Mucosa of rectum (tissue), 2 donors: ENCODE measurements at regions not wholly inside any gene's neighbourhood (a gene's known extent, or its start where the extent isn't known, plus 50 kb on each side); places are given as distances from the start of the nearest gene placed in this dataset.
"Not testable (repeated sequence)": the region's sequence is repeated elsewhere in the genome, so short reads cannot be mapped to it uniquely, and the experiment has no call there.

ENCODE experiments used
- H3K27ac ChIP-seq, 2 donors: one replicate each; pipeline ENCODE4 v1.7.0; 2013; ENCODE audit warnings: inconsistent platforms in 2 of 2, low read depth in 2 of 2, low read length in 2 of 2
- H3K27me3 ChIP-seq, 2 donors: one replicate each; pipeline ENCODE4 v1.7.0; 2013; ENCODE audit warnings: low read length in 2 of 2; ENCODE audit not compliant: control insufficient read depth in 2 of 2, insufficient read depth in 2 of 2
- H3K36me3 ChIP-seq, 2 donors: one replicate each; pipeline ENCODE4 v1.7.0; 2013; ENCODE audit warnings: low read length in 2 of 2; ENCODE audit not compliant: control insufficient read depth in 2 of 2, insufficient read depth in 2 of 2
- H3K4me1 ChIP-seq, 2 donors: one replicate each; pipeline ENCODE4 v1.7.0; 2013; ENCODE audit warnings: low read length in 2 of 2, mild to moderate bottlenecking in 1 of 2; ENCODE audit not compliant: control insufficient read depth in 2 of 2, insufficient read depth in 2 of 2
- H3K4me3 ChIP-seq, 2 donors: one replicate each; pipeline ENCODE4 v1.7.0; 2013; ENCODE audit warnings: low read length in 2 of 2
- H3K9ac ChIP-seq, 2 donors: one replicate each; pipeline ENCODE4 v1.7.0; 2013; ENCODE audit warnings: low read length in 2 of 2, low read depth in 1 of 2, mild to moderate bottlenecking in 1 of 2
- H3K9me3 ChIP-seq, 2 donors: one replicate each; pipeline ENCODE4 v1.7.0; 2013; ENCODE audit warnings: low read length in 2 of 2; ENCODE audit not compliant: control insufficient read depth in 2 of 2
- donor health status: healthy.
- donor health status: Normal muscosa, but diverticular disease.

- not testable (repeated sequence) for H3K4me1 ChIP-seq, H3K27me3 ChIP-seq, H3K36me3 ChIP-seq, H3K9ac ChIP-seq, H3K9me3 ChIP-seq, H3K27ac ChIP-seq, H3K4me3 ChIP-seq
These were observed 1295.1 kb downstream of the RPIA start for GRCh38 chr2:89986532-89986931.

- not testable (repeated sequence) for H3K27me3 ChIP-seq, H3K9me3 ChIP-seq, H3K4me3 ChIP-seq, H3K27ac ChIP-seq, H3K4me1 ChIP-seq, H3K9ac ChIP-seq, H3K36me3 ChIP-seq
These were observed 1305.3 kb downstream of the RPIA start for GRCh38 chr2:89996779-89997178.

GRCh38 chr2:90004553-90004952 lies 1313.1 kb downstream of the RPIA start:
- not testable (repeated sequence) for H3K27ac ChIP-seq, H3K4me3 ChIP-seq, H3K9ac ChIP-seq, H3K9me3 ChIP-seq, H3K27me3 ChIP-seq, H3K4me1 ChIP-seq, H3K36me3 ChIP-seq

DNA sequence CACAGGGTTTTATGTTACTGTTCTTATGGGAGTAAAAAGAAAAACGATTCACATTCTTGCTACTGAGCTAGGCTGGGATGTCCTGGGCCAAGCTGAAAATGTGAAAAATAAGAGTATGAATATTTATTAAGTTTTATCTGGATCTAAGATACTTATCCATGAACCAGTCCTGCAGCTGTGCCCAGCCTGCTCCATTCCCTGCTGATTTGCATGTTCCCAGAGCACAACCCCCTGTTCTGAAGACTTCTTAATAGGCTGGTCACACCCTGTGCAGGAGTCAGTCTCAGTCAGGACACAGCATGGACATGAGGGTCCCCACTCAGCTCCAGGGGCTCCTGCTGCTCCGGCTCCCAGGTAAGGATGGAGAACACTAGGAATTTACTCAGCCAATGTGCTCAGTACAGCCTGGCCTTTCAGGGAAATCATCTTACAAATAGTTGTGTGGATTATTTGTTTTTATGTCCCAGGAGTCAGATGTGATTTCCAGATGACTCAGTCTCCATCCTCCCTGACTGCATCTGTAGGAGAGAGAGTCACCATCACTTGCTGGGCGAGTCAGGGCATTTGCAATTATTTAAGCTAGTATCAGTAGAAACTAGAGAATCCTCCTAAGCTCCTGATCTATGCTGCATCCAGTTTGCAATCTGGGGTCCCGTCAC lies 1319.1 kb downstream of the RPIA start:
- H3K9me3 ChIP-seq, H3K9ac ChIP-seq, H3K27ac ChIP-seq, H3K4me1 ChIP-seq, H3K36me3 ChIP-seq, H3K4me3 ChIP-seq, H3K27me3 ChIP-seq: not testable (repeated sequence)

DNA sequence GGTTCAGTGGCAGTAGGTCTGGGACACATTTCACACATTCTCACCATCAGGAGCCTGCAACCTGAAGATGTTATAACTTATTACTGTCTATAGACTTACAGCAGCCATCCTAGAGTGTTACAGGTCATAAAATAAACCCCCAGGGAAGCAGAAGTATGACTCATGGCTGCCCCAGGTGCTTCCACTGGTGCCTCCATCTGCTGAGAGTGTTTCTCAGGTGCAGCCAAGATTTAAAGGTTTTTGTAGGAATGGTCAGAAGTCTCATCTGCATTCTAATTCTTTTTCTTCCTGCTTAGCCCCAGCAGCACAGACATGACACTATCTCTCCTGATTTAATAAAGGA lies 1319.6 kb downstream of the RPIA start:
- H3K4me1 ChIP-seq, H3K36me3 ChIP-seq: not testable (repeated sequence)

GRCh38 chr2:90019908-90020307 lies 1328.4 kb downstream of the RPIA start:
- not testable (repeated sequence) for H3K9ac ChIP-seq, H3K27ac ChIP-seq, H3K9me3 ChIP-seq, H3K4me1 ChIP-seq, H3K27me3 ChIP-seq, H3K4me3 ChIP-seq, H3K36me3 ChIP-seq

More for the DNA sequence above, 1319.6 kb downstream of the RPIA start:
- not testable (repeated sequence) for H3K4me3 ChIP-seq, H3K27me3 ChIP-seq, H3K9me3 ChIP-seq, H3K27ac ChIP-seq, H3K9ac ChIP-seq

GRCh38 chr2:90021234-90021633 lies 1329.8 kb downstream of the RPIA start:
- not testable (repeated sequence) for H3K36me3 ChIP-seq, H3K27me3 ChIP-seq, H3K27ac ChIP-seq, H3K9ac ChIP-seq, H3K4me3 ChIP-seq, H3K9me3 ChIP-seq, H3K4me1 ChIP-seq

DNA sequence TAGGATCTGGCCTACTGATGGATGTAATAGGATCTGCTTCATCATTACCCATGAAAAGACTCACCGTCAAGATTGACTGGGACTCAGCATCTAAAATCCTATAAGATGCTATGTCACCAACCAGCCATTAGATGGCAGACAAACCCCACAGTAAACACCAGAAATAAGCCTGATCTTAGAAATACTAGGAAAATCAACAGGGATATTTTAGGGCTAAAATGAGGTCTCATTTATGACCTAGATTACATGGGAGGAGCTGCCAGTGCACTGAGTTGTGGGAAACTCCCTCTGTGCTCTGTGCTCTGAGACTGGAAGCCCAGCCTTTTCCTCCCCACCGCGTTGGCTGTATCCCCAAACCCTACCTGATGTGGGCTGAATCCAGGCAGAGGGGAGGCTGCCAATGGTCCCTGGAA lies 1335.8 kb downstream of the RPIA start:
- H3K9ac ChIP-seq, H3K4me1 ChIP-seq, H3K27me3 ChIP-seq, H3K4me3 ChIP-seq, H3K9me3 ChIP-seq, H3K27ac ChIP-seq, H3K36me3 ChIP-seq: not testable (repeated sequence)

GRCh38 chr2:90028381-90029079 lies 1337.1 kb downstream of the RPIA start:
- not testable (repeated sequence) for H3K27me3 ChIP-seq, H3K9me3 ChIP-seq, H3K4me3 ChIP-seq, H3K4me1 ChIP-seq, H3K27ac ChIP-seq, H3K9ac ChIP-seq, H3K36me3 ChIP-seq

GRCh38 chr2:90029080-90029428 lies 1337.6 kb downstream of the RPIA start:
- not testable (repeated sequence) for H3K9ac ChIP-seq, H3K27ac ChIP-seq, H3K27me3 ChIP-seq, H3K4me3 ChIP-seq, H3K4me1 ChIP-seq, H3K9me3 ChIP-seq, H3K36me3 ChIP-seq

DNA sequence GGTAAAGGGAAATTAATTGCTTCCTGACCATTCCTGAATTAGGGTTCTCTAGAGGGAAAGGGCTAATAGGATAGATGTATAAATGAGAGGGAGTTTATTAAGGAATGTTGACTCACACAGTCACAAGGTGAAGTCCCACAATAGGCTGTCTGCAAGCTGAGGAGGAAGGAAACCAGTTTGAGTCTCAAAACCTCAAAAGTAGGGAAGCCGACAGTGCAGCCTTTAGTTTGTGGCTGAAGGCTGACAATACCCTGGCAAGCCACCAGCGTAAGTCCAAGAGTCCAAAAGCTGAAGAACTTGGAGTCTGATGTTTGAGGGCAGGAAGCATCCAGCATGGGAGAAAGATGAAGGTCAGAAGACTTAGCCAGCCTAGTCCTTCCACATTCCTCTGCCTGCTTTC lies 1340.8 kb downstream of the RPIA start:
- not testable (repeated sequence) for H3K27me3 ChIP-seq, H3K4me3 ChIP-seq, H3K9ac ChIP-seq, H3K27ac ChIP-seq, H3K4me1 ChIP-seq, H3K36me3 ChIP-seq, H3K9me3 ChIP-seq
